ENCODE measurements at regions not wholly inside any gene's neighbourhood (a gene's known extent, or its start where the extent isn't known, plus 50 kb on each side); places are given as distances from the start of the nearest gene placed in this dataset.
"Not testable (repeated sequence)": the region's sequence is repeated elsewhere in the genome, so short reads cannot be mapped to it uniquely, and the experiment has no call there.

- no peak overlapping the region for H3K27ac ChIP-seq
- no peak for TF ChIP-seq ZFX (IDR thresholded peaks at IDR 0.05)
- TF ChIP-seq CTCF (conservative IDR thresholded peaks at IDR 0.05) = no peak
These were observed 250.1 kb downstream of the ADGRD1 start for GRCh38 chr12:131203666-131204415.

- H3K27ac ChIP-seq = no peak overlapping the region
- TF ChIP-seq CTCF (conservative IDR thresholded peaks at IDR 0.05) (no peak), ZFX (IDR thresholded peaks at IDR 0.05) (no peak)
These were observed 250.9 kb downstream of the ADGRD1 start for GRCh38 chr12:131204416-131205274.

- H3K27ac ChIP-seq = not testable (repeated sequence)
These were observed 251.7 kb downstream of the ADGRD1 start for GRCh38 chr12:131205275-131205933.

- not testable (repeated sequence) for H3K27ac ChIP-seq
These were observed 253.1 kb downstream of the ADGRD1 start for GRCh38 chr12:131206630-131207299.

GRCh38 chr12:131207300-131207660 lies 253.6 kb downstream of the ADGRD1 start:
- H3K27ac ChIP-seq = not testable (repeated sequence)

GRCh38 chr12:131207841-131208240 lies 254.1 kb downstream of the ADGRD1 start:
- H3K27ac ChIP-seq = not testable (repeated sequence)

GRCh38 chr12:131208425-131208824 lies 254.7 kb downstream of the ADGRD1 start:
- no peak for TF ChIP-seq CTCF (conservative IDR thresholded peaks at IDR 0.05)
- TF ChIP-seq ZFX (IDR thresholded peaks at IDR 0.05) = no peak
- H3K27ac ChIP-seq = no peak overlapping the region

- H3K27ac ChIP-seq = no peak overlapping the region
- TF ChIP-seq CTCF (conservative IDR thresholded peaks at IDR 0.05) = no peak
- TF ChIP-seq ZFX (IDR thresholded peaks at IDR 0.05) = no peak
These were observed 255.7 kb downstream of the ADGRD1 start for GRCh38 chr12:131209082-131210070.
